ENCODE measurements at regions not wholly inside any gene's neighbourhood (a gene's known extent, or its start where the extent isn't known, plus 50 kb on each side); places are given as distances from the start of the nearest gene placed in this dataset.
"Not testable (repeated sequence)": the region's sequence is repeated elsewhere in the genome, so short reads cannot be mapped to it uniquely, and the experiment has no call there.

DNA sequence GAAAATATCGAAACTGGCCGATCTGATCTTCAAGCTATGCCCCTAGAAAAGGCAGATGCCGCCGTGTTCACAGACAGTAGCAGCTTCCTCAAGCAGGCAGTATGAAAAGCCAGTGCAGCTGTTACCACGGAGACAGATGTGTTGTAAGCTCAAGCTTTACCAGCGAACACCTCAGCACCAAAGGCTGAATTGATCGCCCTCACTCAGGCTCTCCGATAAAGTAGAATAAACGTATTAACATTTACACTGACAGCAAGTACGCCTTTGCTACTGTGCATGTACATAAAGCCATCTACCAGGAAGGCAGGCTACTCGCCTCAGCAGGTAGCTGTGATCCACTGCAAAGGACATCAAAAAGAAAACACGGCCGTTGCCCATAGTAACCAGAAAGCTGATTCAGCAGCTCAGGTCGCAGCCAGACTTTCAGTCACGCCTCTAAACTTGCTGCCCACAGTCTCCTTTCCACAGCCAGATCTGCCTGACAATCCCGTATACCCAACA lies 122.8 kb upstream of the DEFB108B start:
- TF ChIP-seq, protein P1, sequence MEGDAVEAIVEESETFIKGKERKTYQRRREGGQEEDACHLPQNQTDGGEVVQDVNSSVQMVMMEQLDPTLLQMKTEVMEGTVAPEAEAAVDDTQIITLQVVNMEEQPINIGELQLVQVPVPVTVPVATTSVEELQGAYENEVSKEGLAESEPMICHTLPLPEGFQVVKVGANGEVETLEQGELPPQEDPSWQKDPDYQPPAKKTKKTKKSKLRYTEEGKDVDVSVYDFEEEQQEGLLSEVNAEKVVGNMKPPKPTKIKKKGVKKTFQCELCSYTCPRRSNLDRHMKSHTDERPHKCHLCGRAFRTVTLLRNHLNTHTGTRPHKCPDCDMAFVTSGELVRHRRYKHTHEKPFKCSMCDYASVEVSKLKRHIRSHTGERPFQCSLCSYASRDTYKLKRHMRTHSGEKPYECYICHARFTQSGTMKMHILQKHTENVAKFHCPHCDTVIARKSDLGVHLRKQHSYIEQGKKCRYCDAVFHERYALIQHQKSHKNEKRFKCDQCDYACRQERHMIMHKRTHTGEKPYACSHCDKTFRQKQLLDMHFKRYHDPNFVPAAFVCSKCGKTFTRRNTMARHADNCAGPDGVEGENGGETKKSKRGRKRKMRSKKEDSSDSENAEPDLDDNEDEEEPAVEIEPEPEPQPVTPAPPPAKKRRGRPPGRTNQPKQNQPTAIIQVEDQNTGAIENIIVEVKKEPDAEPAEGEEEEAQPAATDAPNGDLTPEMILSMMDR (conservative IDR thresholded peaks at IDR 0.05), result not testable (repeated sequence)
- not testable (repeated sequence) for TF ChIP-seq EZH2 (IDR thresholded peaks at IDR 0.05; ENCODE audit: low read depth)

Measured in PC-9 (cell line).